Stimulated activated CD8-positive, alpha-beta memory T cell treated with anti-CD3 and anti-CD28 coated beads, Interleukin-4, amount 100 ng/mL, for 48 hours (primary cell): ENCODE measurements at regions not wholly inside any gene's neighbourhood (a gene's known extent, or its start where the extent isn't known, plus 50 kb on each side); places are given as distances from the start of the nearest gene placed in this dataset.
A peak's percentile ranks its signal among the peaks of the same experiment; 100 is the strongest.
"Not testable (repeated sequence)": the region's sequence is repeated elsewhere in the genome, so short reads cannot be mapped to it uniquely, and the experiment has no call there.

ENCODE experiments used
- DNase-seq: peaks from one replicate; pipeline ENCODE4 v3.0.0-alpha.2; 2020

GRCh38 chr2:234373481-234374149 lies 123.3 kb downstream of the ARL4C start:
- DNase-seq = no peak

- no peak for DNase-seq
These were observed 123.8 kb downstream of the ARL4C start for GRCh38 chr2:234373060-234373459.

- DNase-seq = no peak
These were observed 124.4 kb downstream of the ARL4C start for GRCh38 chr2:234372506-234372905.

GRCh38 chr2:234368861-234369261 lies 128.0 kb downstream of the ARL4C start:
- peak; percentile 49 for DNase-seq

- no peak for DNase-seq
These were observed 130.0 kb downstream of the ARL4C start for GRCh38 chr2:234366891-234367290.

GRCh38 chr2:234364661-234365060 lies 132.2 kb downstream of the ARL4C start:
- no peak for DNase-seq

- no peak for DNase-seq
These were observed 133.1 kb downstream of the ARL4C start for GRCh38 chr2:234363647-234364294.

- DNase-seq = no peak
These were observed 133.8 kb downstream of the ARL4C start for GRCh38 chr2:234363011-234363487.

- not testable (repeated sequence) for DNase-seq
These were observed 136.4 kb downstream of the ARL4C start for GRCh38 chr2:234360313-234360975.

GRCh38 chr2:234357666-234358065 lies 139.2 kb downstream of the ARL4C start:
- DNase-seq = no peak

GRCh38 chr2:234355808-234356365 lies 141.0 kb downstream of the ARL4C start:
- no peak for DNase-seq

GRCh38 chr2:234355021-234355720 lies 141.7 kb downstream of the ARL4C start:
- DNase-seq = no peak

GRCh38 chr2:234352270-234352669 lies 144.6 kb downstream of the ARL4C start:
- DNase-seq = no peak

GRCh38 chr2:234351866-234352265 lies 145.0 kb downstream of the ARL4C start:
- not testable (repeated sequence) for DNase-seq

- no peak for DNase-seq
These were observed 148.8 kb downstream of the ARL4C start for GRCh38 chr2:234348081-234348480.

GRCh38 chr2:234345921-234346320 lies 151.0 kb downstream of the ARL4C start:
- no peak for DNase-seq

- DNase-seq = no peak
These were observed 152.9 kb downstream of the ARL4C start for GRCh38 chr2:234344012-234344411.

- no peak for DNase-seq
These were observed 153.5 kb downstream of the ARL4C start for GRCh38 chr2:234343372-234343771.

- DNase-seq = no peak
These were observed 155.4 kb downstream of the ARL4C start for GRCh38 chr2:234341306-234341985.

GRCh38 chr2:234339501-234339900 lies 157.4 kb downstream of the ARL4C start:
- no peak for DNase-seq

- DNase-seq = no peak
These were observed 157.9 kb downstream of the ARL4C start for GRCh38 chr2:234339011-234339410.

- DNase-seq = peak; percentile 47
These were observed 161.1 kb downstream of the ARL4C start for GRCh38 chr2:234335661-234336228.
